ENCODE measurements at regions not wholly inside any gene's neighbourhood (a gene's known extent, or its start where the extent isn't known, plus 50 kb on each side); places are given as distances from the start of the nearest gene placed in this dataset.

DNA sequence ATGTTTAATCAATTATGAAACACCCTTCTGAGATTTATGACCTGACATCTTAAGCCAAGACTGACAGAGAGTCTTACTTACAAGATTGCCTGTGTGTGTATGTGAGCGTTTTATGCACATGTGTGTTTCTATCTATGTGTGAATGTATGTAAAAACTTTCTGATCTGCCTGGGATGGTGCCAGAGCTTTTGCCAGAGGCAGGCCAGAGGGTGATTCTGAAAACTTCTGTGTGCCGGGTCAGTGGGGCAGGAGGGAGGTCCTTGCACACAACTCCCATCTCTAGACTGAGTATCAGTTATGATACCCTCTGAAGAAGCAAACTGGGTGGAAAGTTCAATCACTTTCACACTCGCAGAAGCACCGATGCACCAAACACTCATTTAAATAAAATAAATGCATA lies 335.0 kb upstream of the NT5C1B start:
- Histone ChIP-seq H3K4me1 (no peaks in the 10 kb centered on the region), H3K9ac (no peak overlapping the region), H2AFZ (no peak overlapping the region), H3K9me3 (ENCODE audit: control insufficient read depth, low read length) (no peaks in the 10 kb centered on the region), H3K4me2 (ENCODE audit: low read length) (no peak overlapping the region), H3K36me3 (ENCODE audit: control insufficient read depth, insufficient read depth, low read length) (no peaks in the 10 kb centered on the region), H3K4me3 (ENCODE audit: low read depth, low read length) (no peak overlapping the region), H3K27ac (no peak overlapping the region), H3K79me2 (no peaks in the 10 kb centered on the region), H3K27me3 (ENCODE audit: control insufficient read depth, insufficient read depth, low read length) (no peaks in the 10 kb centered on the region)
- TF ChIP-seq, protein P1, sequence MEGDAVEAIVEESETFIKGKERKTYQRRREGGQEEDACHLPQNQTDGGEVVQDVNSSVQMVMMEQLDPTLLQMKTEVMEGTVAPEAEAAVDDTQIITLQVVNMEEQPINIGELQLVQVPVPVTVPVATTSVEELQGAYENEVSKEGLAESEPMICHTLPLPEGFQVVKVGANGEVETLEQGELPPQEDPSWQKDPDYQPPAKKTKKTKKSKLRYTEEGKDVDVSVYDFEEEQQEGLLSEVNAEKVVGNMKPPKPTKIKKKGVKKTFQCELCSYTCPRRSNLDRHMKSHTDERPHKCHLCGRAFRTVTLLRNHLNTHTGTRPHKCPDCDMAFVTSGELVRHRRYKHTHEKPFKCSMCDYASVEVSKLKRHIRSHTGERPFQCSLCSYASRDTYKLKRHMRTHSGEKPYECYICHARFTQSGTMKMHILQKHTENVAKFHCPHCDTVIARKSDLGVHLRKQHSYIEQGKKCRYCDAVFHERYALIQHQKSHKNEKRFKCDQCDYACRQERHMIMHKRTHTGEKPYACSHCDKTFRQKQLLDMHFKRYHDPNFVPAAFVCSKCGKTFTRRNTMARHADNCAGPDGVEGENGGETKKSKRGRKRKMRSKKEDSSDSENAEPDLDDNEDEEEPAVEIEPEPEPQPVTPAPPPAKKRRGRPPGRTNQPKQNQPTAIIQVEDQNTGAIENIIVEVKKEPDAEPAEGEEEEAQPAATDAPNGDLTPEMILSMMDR (IDR thresholded peaks at IDR 0.05) = no peak

DNA sequence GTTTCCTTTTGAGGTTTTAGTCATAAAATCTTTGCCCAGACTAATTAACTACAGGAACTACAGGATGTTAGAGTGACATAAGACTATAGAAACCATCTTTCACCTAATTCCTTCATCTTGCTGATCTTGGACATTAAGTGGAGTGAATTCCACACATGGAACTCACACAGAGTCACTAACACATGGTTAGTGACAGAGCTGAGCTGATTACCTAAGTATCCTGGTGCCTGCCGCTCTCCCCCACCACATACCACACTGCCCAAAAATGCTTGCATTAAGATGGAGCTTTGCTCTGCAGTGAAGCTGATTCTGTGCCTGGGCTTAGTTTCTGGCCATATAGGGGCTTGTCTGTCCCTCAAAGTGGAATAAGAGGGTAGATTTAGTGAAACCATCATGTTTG lies 332.9 kb upstream of the NT5C1B start:
- Histone ChIP-seq H2AFZ (no peak overlapping the region), H3K27me3 (ENCODE audit: control insufficient read depth, insufficient read depth, low read length) (no peaks in the 10 kb centered on the region), H3K4me1 (no peaks in the 10 kb centered on the region), H3K36me3 (ENCODE audit: control insufficient read depth, insufficient read depth, low read length) (no peaks in the 10 kb centered on the region), H3K4me2 (ENCODE audit: low read length) (no peak overlapping the region), H3K9me3 (ENCODE audit: control insufficient read depth, low read length) (no peaks in the 10 kb centered on the region), H3K27ac (no peak overlapping the region), H3K79me2 (no peaks in the 10 kb centered on the region), H3K4me3 (ENCODE audit: low read depth, low read length) (no peak overlapping the region), H3K9ac (no peak overlapping the region)
- TF ChIP-seq, protein P1 (IDR thresholded peaks at IDR 0.05) = no peak

DNA sequence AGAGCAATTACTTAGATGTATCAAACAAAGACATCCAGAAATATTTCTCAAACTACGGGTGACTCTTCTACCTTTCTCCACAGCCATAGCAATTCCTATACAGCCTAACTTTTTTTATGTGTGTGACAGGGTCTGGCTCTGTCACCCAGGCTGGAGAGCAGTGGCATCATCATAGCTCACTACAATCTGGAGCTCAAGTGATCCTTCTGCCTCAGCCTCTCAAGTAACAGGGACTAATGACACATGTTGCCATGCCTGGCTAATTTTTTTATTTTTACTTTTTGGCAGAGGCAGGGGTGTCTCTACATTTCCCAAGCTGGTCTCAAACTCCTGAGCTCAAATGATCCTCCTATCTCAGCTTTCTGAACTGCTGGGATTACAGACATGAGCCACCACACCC lies 328.9 kb upstream of the NT5C1B start:
- TF ChIP-seq, protein P1 (IDR thresholded peaks at IDR 0.05) = no peak
- H3K9me3 ChIP-seq (ENCODE audit: control insufficient read depth, low read length) = no peaks in the 10 kb centered on the region
- H3K9ac ChIP-seq = no peak overlapping the region
- no peaks in the 10 kb centered on the region for H3K36me3 ChIP-seq (ENCODE audit: control insufficient read depth, insufficient read depth, low read length)
- no peaks in the 10 kb centered on the region for H3K79me2 ChIP-seq
- H3K4me2 ChIP-seq (ENCODE audit: low read length) = no peak overlapping the region
- no peak overlapping the region for H2AFZ ChIP-seq
- H3K4me3 ChIP-seq (ENCODE audit: low read depth, low read length) = no peak overlapping the region
- no peak overlapping the region for H3K27ac ChIP-seq
- H3K4me1 ChIP-seq = no peaks in the 10 kb centered on the region
- no peaks in the 10 kb centered on the region for H3K27me3 ChIP-seq (ENCODE audit: control insufficient read depth, insufficient read depth, low read length)

DNA sequence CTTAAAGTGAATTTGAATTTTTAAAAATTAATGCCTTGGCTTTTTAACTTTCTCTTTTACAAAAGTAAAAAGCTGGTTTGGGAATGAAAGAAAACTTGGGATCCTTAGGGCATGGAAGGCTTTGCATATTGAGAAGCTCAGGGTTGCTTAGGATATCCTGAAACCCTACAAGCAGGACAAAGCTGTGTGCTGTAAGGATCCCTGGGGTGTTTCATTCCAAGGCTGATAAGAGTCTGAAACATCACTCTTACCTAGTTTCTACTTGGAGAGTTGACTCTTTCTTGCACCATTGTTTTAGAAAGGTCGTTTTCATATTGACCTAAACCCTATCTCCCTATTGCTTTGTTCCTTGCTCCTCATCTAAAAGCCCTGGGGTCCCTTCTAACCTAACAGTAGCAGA lies 325.9 kb upstream of the NT5C1B start:
- H3K4me2 ChIP-seq (ENCODE audit: low read length) = no peak overlapping the region
- H2AFZ ChIP-seq = no peak overlapping the region
- TF ChIP-seq, protein P1 (IDR thresholded peaks at IDR 0.05) = no peak
- no peak overlapping the region for H3K4me3 ChIP-seq (ENCODE audit: low read depth, low read length)
- H3K79me2 ChIP-seq = no peaks in the 10 kb centered on the region
- H3K9me3 ChIP-seq (ENCODE audit: control insufficient read depth, low read length) = no peaks in the 10 kb centered on the region
- no peaks in the 10 kb centered on the region for H3K36me3 ChIP-seq (ENCODE audit: control insufficient read depth, insufficient read depth, low read length)
- no peak overlapping the region for H3K9ac ChIP-seq
- H3K27me3 ChIP-seq (ENCODE audit: control insufficient read depth, insufficient read depth, low read length) = no peaks in the 10 kb centered on the region
- H3K4me1 ChIP-seq = no peaks in the 10 kb centered on the region
- no peak overlapping the region for H3K27ac ChIP-seq

DNA sequence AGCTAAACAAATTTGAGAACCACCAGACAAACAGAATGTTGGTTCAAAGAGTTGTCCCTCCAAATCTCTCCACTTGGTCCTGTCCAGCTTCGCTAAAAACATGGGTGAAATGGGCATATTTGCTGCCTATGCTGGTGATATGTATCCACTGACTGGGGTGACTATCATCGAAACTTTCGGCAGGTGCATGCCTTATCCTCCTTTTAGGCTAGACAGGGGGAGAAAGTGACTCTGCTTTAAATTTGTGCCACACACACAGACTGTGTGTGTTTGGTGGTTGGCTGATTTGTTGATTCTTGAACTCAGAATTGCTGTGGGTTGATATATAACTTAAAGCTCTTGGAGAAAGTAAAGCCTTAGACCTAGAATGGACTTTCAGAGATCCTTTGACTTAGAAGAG lies 324.1 kb upstream of the NT5C1B start:
- Histone ChIP-seq H3K27me3 (ENCODE audit: control insufficient read depth, insufficient read depth, low read length) (no peaks in the 10 kb centered on the region), H3K36me3 (ENCODE audit: control insufficient read depth, insufficient read depth, low read length) (no peaks in the 10 kb centered on the region), H3K27ac (no peak overlapping the region), H3K4me3 (ENCODE audit: low read depth, low read length) (no peak overlapping the region), H3K79me2 (no peaks in the 10 kb centered on the region), H3K9me3 (ENCODE audit: control insufficient read depth, low read length) (no peaks in the 10 kb centered on the region), H3K4me2 (ENCODE audit: low read length) (no peak overlapping the region), H3K9ac (no peak overlapping the region), H3K4me1 (no peaks in the 10 kb centered on the region), H2AFZ (no peak overlapping the region)
- TF ChIP-seq, protein P1 (IDR thresholded peaks at IDR 0.05) = no peak

Measured in parathyroid adenoma (tissue), 2 donors.